Renal cortex interstitium (tissue), 11 donors: ENCODE measurements at regions not wholly inside any gene's neighbourhood (a gene's known extent, or its start where the extent isn't known, plus 50 kb on each side); places are given as distances from the start of the nearest gene placed in this dataset.
A peak's percentile ranks its signal among the peaks of the same experiment; 100 is the strongest.

Experiments used
- DNase-seq, 11 donors: peaks; one replicate each; pipeline ENCODE4 v3.0.0-alpha.2; 2013; ENCODE audit warnings: low read depth in 9 of 11, low spot score in 4 of 11; ENCODE audit errors: extremely low read depth in 1 of 11

DNA sequence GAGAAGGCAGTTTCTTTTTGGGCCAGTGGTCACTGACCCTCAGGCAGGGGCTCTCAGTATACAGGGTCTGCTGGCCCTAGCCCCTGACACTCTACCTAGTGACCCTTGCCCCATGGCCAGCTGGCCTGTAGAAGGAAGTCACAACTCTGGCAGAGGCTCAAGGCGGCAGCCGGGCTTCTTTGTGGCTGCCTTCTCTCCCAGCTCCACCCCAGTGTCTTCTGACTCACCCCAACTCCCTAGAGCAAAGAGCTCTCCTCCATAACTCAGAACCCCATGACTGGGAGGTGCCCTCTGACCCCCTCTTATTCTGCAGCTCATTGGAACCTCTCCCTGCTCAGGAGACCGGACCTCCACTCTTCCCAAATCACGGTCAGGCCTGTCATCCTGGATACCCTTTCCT is 358.2 kb downstream of the FGFR2 start:
- DNase-seq, result no peak

DNA sequence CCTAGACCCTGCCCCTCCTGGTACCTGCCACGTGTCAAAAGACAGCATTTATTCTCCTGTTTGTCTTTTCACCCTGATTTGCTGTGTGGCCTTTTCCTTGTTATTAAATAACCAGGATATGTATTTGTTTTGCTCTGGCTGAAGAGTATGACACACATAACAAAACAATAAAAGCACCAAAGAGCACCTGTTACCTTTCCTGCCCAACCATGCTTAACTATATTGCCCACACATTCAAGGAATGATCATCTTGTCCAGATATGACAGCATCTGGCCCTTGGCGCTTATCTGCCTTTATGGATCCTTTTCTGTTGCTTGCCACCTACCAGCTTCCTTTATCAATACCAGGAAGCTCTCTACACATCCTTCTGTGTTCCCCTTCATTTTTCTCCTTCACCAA is 357.7 kb downstream of the FGFR2 start:
- no peak for DNase-seq

DNA sequence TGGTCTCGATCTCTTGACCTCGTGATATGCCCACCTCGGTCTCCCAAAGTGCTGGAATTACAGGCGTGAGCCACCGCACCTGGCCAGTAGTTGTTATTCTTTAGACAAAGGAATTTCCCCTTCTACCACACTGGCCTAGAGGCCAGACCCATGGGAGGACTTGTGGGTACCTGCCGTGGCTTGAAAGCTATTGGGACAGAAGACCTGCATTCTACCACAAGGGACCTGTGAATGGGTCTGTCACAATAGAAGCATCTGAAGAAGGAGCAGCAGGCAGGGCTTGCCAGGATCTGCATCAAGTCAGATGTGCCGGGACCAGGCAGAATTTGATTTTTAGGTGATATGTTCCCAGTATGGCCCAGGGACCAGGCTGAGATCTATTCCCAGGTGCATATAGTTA is 356.9 kb downstream of the FGFR2 start:
- no peak for DNase-seq

DNA sequence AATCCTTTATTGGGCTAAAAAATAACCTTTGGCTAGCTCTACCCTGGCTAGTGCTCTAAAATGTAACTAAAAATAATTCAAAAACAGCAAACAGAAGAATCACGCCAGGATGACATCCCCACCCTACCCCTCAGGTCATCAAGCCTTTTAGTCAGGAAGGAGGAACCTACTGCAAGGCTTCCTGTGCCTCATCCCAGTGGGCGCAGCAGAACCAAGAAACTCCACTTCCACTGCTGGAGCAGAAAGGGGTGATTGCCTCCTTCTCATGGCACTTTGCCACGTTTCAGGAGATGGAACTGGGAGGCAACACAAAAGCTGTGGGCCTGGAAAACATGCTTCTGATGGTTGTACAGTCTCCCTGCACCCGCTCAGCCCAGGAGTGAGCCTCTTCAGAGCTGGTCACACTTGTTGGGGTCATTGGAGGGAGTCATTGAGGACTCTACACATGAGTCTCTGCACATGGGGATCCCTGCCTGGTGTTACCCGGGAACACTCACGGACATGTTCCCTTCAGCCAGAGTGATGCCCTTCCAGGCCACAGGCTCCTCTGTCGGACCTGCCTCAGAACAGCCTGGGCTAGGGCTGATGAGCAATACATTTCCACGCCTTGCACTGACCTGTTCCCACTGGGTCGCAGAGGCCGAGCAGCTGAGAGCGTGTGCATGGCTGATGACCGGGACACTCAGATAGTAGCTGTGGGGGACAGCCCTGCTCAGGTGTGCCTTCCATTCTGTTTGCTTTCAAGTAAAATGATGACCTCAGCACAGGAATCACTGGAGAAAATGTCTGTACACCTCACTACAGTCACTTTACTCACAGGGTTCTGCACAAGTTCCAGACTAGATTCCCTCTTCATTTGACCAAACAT is 355.3 kb downstream of the FGFR2 start:
- DNase-seq, result no peak

DNA sequence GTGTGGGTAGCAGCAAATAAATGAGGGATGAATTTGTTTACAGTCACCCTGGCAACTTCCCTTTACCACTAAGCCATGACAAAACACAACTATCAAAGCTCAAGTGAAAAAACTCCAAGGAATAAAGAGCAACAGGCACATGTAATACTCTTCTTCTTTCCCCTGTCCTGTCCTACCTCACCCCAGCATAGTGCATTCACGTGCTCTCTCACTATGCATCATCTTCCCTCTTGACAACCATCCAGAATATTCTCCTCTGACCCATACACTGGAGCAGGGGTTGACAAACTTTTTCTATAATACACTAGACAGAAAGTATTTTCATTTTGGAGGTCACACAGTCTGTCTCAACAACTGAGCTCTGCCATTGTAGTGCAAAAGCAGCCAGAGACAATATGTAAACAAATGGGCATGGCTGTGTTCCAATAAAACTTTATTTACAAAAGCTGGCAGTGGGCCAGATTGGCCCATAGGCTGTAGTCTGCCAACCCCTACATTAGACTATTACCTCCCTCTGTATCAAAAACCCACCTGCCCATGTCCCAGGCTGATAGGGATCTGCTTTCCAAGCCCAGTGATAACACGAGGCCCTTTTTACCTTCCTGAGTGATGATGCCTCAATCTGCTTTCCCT is 354.5 kb downstream of the FGFR2 start:
- DNase-seq, result no peak

DNA sequence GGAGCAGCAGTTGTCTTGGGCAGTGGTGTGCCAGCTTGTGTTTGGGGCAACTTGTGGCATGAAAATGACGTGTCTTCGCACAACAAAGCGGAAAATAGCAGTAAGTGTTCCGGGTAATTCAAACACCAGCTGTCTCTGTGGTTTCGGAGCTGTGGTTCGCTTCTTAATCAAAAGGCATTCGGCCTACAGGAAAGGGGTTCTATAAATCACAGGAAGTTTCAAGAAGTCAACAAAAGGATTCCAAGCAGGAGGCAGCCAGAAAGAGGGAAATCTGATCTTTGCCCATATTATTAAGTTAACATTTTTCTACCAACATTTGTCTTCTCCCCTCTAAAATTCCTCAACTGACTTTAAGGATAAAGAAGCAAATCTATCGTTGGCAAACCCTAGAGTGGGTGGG is 353.4 kb downstream of the FGFR2 start:
- DNase-seq, result peak in 10 of 11 donors; percentile 28 to 71 (median 55)

DNA sequence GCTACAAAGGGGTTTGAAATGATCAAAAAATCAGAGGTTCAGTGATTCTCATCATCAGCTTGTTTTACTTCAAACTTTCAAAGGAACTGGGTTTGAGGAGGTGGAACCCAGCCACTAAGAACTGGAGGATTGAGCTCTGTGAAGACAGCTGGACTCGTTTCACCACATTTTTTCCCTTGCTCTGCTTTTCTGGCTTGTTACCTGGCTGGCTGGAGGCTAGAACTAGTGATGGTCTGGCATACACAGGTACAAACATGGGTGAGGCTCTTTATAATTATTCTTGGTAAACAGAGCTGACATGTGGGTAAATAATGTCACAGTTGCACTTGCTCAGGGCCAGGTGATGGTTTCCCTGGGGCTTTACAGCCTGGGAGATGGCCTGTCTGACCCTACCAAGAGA is 352.5 kb downstream of the FGFR2 start:
- DNase-seq, result no peak

DNA sequence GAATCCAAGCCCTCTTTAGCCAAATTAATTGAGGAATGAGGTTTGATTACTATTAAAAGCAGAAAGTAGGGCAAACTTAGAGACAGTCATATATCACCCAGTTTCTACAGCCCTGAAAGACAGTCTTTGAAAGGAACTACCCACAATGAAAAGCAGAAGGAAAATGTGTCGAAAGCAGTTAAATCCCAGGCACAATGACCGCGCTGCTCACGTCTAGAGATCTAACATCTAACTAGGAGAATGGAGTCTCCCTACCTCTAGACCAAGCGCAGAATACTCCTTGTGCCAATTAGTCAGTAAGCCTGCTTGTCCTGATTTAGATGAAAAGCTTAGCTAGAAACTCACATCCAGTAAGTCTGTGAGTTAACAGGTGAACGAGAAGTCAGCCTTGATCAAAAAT is 350.0 kb downstream of the FGFR2 start:
- DNase-seq, result no peak

DNA sequence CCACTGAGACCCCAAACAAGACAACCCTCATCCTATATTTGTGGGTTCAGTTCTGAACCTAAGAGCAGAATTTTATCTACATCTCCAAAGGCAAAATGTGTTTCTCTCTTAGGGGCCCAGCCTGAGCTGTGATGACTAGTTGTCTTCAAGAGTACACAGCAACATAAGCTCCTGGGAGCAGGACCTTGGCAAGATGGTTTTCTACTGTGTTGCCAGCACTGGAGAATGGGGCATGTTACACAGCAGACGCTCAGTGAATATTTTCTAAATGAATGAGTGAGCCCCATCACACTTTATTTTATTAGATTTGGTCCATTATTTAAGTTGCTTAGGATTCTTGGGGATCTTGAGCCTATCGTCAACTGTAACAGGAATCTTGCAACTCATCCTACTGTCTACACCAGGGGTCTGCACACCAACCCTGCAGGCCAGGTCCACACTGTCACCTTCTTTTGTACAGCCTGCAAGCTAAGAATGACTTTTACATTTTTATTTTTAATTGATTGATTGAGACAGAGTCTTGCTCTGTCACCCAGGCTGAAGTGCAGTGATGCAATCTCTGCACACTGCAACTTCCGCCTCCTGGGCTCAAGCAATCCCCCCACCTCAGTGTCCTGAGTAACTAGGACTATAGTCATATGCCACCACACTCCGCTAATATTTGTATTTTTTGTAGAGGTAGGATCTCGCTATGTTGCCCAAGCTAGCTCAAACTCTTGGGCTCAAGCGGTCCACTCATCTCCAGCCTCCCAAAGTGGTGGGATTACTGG is 347.1 kb downstream of the FGFR2 start:
- no peak for DNase-seq

DNA sequence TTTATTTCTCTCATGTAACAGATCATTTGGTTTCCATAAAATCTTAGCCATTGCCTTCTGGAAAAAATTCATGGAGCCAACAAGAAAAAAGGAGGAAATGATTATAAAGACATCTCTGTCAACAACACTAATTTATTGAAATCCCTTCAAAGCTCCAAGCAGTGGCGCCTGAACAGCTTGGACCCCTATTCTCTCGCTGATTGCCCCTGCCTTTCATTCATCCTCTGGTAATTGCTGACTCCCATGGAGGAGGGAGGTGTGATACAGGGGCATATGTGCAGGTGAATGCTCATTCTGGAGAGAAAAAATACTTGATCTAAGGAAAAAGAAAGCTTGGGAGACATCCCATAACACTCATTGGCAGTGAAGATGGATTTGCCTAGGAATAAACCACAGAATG is 345.5 kb downstream of the FGFR2 start:
- no peak for DNase-seq

DNA sequence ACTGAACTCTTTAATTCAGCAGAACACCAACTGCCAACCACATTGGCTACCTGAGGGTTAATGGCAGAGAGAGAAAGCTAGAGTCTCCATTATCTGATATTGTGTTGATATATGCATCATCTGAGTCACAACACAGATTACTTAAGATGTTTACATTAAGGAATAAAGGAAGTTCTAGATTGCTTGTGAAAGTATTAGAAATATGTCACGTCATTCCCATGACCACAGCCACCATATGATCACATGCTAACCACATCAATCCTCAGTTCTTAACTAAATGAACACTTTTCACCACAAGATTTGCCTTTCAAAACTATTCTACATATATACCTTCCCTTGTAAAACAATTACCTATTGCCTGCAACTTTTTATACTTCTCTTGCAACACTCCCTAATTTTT is 337.9 kb downstream of the FGFR2 start:
- no peak for DNase-seq

DNA sequence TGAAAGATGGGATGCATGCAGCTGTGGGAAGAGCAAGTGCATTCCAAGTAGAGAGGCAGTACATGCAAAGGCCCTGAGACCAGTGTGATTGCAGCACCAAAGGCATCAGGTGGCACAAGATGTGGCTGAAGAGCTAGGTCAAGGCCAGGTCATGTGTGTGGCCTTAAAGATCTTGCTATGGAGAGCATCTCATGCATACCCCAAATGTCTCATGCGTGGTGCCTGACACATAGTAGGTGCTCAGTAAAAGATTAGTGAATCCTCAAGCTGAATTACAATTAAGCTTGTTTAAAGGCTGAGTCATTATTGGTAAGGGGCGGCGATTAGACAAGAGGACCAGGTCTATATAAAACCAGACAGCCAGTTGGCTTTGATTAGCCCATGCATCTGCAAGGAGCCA is 336.6 kb downstream of the FGFR2 start:
- DNase-seq, result no peak

DNA sequence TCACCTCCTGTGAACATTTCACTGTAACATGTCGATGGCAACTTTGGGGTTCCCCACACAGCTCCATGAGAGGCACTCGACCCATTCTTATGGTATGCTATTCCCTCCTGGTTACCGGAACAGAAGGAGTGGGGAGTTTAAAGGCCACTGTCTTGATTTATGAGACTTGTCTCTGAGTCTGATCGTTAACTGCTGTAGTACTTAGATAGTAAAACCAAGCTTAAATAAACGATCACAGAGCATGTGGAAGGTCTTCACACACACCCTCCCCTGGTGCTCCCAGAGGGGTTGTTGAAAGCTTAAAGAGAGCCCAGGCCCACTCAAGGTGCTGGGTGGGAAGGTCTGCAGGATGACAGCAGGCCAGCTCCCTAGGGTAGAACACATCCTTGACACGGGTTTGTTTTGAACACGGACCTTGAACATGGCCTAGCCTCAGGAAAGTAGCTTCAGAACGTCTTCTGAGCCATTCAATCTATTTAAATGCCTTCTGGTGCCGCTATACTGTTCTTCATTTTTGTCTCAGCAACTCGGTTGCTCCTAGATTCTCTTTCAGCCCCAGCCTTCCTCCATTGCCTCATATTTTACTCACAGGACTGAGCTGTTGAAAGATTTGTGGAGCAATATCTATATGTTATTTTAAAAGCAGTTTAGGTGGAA is 335.3 kb downstream of the FGFR2 start:
- peak in 1 of 11 donors; percentile 18 for DNase-seq

DNA sequence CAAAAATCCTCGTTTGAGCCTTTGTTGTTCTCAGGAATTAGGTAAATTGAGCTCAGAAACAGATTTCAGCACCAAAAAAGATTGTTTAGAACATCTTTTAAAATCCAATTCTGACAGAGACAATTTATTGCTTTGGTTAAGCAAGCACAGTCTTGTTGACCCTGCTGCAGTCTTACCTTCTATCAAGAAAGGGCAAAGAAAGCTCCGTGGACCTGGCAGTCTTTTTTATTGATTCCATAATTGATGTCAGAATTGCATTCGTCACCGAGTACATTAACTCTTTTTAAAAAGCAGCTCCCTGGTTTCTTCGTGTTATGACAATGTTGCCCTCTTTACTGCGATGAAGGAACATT is 334.8 kb downstream of the FGFR2 start:
- DNase-seq, result no peak

DNA sequence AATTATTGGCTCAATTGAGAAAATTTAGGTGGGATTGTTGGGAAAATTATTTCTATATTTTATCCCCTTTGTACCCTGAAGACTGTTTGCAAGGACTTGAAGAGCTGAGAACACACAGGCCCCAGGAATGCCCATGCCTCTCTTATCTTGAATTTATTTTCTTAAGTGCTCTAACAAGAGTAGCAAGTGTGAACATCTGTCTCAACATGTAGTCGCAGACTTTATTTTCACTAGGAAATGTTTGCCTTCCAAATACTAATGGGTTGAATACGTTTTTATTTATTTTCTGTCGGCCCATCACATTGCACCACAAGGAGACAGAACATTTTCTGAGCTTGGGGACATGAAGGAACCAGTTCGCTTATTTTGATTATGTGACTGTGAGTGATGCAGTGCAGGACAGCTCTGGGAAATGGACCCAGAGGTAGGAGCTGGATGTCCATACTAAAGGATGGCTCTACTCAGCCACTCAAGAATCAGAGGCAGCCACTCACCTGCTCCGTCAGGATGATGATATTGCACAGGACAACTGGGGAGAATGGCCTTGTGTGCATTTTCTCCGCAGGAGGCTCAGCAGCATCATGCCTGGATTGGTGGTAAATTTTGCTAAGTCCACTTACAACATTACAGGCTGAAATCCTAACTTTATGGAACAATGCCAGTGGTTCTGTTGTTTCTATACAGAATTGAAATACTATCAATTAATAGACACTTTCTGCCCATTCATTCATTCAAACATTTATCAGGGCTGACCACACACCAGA is 332.7 kb downstream of the FGFR2 start:
- no peak for DNase-seq

DNA sequence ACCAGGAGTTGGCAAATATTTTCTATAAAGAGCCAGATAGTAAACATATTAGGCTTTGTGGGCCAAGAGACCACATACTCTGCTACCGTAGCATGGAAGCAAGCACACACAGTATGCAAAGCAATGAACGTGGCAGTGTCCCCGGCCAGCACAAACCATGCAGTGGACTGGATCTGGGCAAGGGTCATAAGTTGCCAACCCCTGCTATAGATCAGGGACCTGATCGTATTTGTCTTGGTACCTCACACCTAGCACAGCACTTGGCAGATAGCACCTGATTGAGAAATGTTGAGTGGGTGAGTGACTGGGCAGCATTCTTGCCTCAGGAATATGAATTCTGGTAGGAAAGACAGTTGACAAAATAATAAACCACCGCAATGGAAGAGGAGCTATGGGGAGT is 331.9 kb downstream of the FGFR2 start:
- DNase-seq, result no peak

DNA sequence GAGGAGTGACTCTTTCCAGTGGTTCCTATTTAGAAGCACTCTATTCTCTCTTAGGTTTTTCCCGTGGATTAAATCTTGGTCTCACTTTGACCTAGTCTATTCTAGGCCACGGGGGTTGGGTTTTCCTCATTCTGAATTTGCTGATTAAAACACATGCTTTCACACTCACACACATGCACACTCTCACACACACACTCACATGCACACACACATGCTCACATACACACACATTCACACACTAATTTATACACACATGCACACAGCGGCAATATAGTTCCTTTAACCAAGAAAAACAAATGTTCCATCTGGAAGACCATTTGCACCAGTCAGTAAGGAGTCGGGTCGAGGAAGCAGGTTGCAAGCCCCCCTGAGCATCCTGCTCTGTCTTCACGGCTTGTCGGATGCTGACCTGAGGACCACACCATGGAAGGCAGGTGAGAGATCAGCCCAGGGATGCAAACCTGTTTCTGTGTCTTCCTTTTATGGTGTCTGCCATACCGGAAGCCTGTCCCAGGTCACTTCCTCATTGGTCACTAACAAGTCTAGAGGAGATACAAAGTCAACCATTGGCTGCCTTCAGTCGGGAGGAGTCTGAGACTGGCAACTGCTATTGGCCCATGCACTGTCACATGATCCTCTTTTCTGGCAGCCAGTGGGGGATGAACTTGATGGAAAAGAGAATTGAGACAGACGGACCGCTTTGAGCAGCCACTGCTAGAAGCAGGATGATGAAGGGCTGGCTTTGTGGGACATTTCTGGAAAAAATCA is 330.8 kb downstream of the FGFR2 start:
- no peak for DNase-seq

DNA sequence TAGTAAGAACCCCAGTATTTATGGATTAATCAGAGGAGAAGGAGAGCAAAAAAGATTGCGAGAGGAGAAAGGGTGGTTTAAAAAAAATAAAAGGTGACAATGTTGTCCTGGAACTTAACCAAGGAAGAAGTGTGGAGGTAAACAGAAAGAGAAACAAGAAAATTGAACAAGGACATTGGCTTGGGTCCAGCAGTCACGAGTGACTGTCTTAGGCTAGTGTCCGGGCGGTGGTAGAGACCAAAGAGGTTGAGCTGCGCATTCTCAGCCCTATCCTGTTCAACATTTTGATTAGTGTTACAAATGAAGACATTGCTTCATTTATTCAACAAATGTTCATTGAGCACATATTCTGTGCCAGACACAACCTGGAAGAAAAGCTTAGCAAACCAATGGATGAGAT is 329.9 kb downstream of the FGFR2 start:
- no peak for DNase-seq
